HL-60 (cell line): ENCODE measurements at regions not wholly inside any gene's neighbourhood (a gene's known extent, or its start where the extent isn't known, plus 50 kb on each side); places are given as distances from the start of the nearest gene placed in this dataset.

Experiments used
- CTCF ChIP-seq: IDR thresholded peaks from one replicate; pipeline ENCODE4 v1.5.1; 2011; ENCODE audit warnings: low read length, control low read depth, inconsistent platforms; ENCODE audit not compliant: insufficient read depth
- POLR2AphosphoS5 ChIP-seq: IDR thresholded peaks from 2 replicates; pipeline ENCODE4 v1.6.1; 2012; ENCODE audit warnings: low read depth
- TF ChIP-seq, protein P1 (sequence below): IDR thresholded peaks from 2 replicates; pipeline ENCODE4 v1.6.1; 2012; ENCODE audit warnings: low read depth; ENCODE audit not compliant: insufficient replicate concordance

DNA sequence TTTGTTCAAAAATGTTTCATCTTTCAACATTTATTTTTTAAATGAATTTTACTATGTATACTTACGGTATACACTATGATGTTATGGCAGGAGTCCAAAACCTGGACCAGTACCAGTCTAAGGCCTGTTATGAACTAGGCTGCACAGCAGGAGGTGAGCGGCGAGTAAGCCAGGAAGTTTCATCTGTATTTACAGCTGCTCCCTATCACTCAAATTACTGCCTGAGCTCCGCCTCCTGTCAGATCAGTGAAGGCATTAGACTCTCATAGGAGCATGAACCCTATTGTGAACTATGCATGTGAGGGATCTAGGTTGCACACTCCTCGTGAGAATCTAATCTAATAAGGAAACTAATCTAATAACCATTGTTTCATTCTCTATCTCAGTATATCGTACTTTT is 715.5 kb upstream of the PTPRD start:
- TF ChIP-seq CTCF (no peak), POLR2AphosphoS5 (no peak)
- TF ChIP-seq, protein P1, sequence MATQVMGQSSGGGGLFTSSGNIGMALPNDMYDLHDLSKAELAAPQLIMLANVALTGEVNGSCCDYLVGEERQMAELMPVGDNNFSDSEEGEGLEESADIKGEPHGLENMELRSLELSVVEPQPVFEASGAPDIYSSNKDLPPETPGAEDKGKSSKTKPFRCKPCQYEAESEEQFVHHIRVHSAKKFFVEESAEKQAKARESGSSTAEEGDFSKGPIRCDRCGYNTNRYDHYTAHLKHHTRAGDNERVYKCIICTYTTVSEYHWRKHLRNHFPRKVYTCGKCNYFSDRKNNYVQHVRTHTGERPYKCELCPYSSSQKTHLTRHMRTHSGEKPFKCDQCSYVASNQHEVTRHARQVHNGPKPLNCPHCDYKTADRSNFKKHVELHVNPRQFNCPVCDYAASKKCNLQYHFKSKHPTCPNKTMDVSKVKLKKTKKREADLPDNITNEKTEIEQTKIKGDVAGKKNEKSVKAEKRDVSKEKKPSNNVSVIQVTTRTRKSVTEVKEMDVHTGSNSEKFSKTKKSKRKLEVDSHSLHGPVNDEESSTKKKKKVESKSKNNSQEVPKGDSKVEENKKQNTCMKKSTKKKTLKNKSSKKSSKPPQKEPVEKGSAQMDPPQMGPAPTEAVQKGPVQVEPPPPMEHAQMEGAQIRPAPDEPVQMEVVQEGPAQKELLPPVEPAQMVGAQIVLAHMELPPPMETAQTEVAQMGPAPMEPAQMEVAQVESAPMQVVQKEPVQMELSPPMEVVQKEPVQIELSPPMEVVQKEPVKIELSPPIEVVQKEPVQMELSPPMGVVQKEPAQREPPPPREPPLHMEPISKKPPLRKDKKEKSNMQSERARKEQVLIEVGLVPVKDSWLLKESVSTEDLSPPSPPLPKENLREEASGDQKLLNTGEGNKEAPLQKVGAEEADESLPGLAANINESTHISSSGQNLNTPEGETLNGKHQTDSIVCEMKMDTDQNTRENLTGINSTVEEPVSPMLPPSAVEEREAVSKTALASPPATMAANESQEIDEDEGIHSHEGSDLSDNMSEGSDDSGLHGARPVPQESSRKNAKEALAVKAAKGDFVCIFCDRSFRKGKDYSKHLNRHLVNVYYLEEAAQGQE, result no peak
